K562 (cell line): ENCODE measurements at regions not wholly inside any gene's neighbourhood (a gene's known extent, or its start where the extent isn't known, plus 50 kb on each side); places are given as distances from the start of the nearest gene placed in this dataset.

ENCODE experiments used
- ATAC-seq: fragments of 200-7000 bp; cut with Tn5 transposase; 3 replicates; pipeline ENCODE4 v1.9.1; 2020; ENCODE audit warnings: moderate library complexity
- BruUV-seq: library from RNA; stranded (reverse); fragments of 400-500 nt; replicated peaks from 2 replicates; lab custom pipeline; 2021; lab: Mats Ljungman, UMichigan
- CTCF ChIA-PET: fragments of 300-600 bp; formaldehyde crosslinking; extraction: SDS; loops from one replicate; lab custom pipeline; 2021; ENCODE audit warnings: low intra/inter-chr PET ratio; lab: Yijun Ruan, JAX
- POLR2A ChIA-PET: fragments of 300-600, 350-650 bp; sonication (Branson Sonifier 250); formaldehyde crosslinking; extraction: SDS; loops from one replicate; lab custom pipeline; 2021; ENCODE audit warnings: antibody characterized with exemption, inconsistent platforms; lab: Yijun Ruan, JAX
- DNase-seq, 4 experiments: peaks; one replicate each; pipeline versions ENCODE4 v3.0.0 to v3.0.0-alpha.2; 2011 to 2018; ENCODE audit warnings: low spot score in 3 of 4, mixed read lengths in 3 of 4; ENCODE audit errors: extremely low read depth in 1 of 4
- FAIRE-seq: peaks from 2 replicates; lab custom pipeline; 2011; peaks lifted over from hg19 to GRCh38; lab: Jason Lieb, UNC
- H2AFZ ChIP-seq: 2 replicates; pipeline ENCODE4 v1.6.0; 2011; ENCODE audit warnings: low read depth, low read length, control low read depth, inconsistent platforms
- H3K27ac ChIP-seq: fragments of 200-600 bp; 3 replicates; pipeline ENCODE4 v1.8.0; 2011; ENCODE audit warnings: low read depth, mild to moderate bottlenecking, control low read depth, inconsistent platforms, low read length, moderate library complexity, mixed read lengths; ENCODE audit errors: extremely low read depth
- H3K27me3 ChIP-seq, 2 experiments: fragments of 300-600 bp in 1 of 2; 2 replicates in 1 of 2; 3 replicates in 1 of 2; pipeline versions ENCODE4 v1.6.0 to v1.8.0; 2011; ENCODE audit warnings: inconsistent platforms in 2 of 2, low read length in 2 of 2, mild to moderate bottlenecking in 1 of 2, mixed read lengths in 1 of 2, moderate library complexity in 1 of 2; ENCODE audit not compliant: control insufficient read depth in 2 of 2, insufficient read depth in 2 of 2
- H3K36me3 ChIP-seq: fragments of 300-600 bp; 3 replicates; pipeline ENCODE4 v1.8.0; 2011; ENCODE audit warnings: mild to moderate bottlenecking, low read length, inconsistent platforms; ENCODE audit not compliant: control insufficient read depth, insufficient read depth
- H3K4me1 ChIP-seq, 2 experiments: fragments of 200-600 bp in 1 of 2; replicated peaks in 1 of 2; 2 replicates in 1 of 2; 3 replicates in 1 of 2; pipeline versions ENCODE4 v1.5.1 to v1.8.0; 2011; ENCODE audit warnings: inconsistent platforms in 2 of 2, low read length in 2 of 2, mild to moderate bottlenecking in 1 of 2, mixed read lengths in 1 of 2, moderate library complexity in 1 of 2; ENCODE audit not compliant: control insufficient read depth in 2 of 2, insufficient read depth in 2 of 2
- H3K4me2 ChIP-seq: 2 replicates; pipeline ENCODE4 v1.6.1; 2011; ENCODE audit warnings: low read length, control low read depth, inconsistent platforms, mixed read lengths; ENCODE audit not compliant: insufficient read depth
- H3K4me3 ChIP-seq: fragments of 200-600 bp; sonication (generic), shearing (Covaris generic); 2 replicates; pipeline ENCODE4 v1.5.1; 2016; ENCODE audit warnings: control low read depth, inconsistent platforms
- H3K79me2 ChIP-seq: fragments of 200-600 bp; 3 replicates; pipeline ENCODE4 v1.8.0; 2011; ENCODE audit warnings: low read length, inconsistent platforms; ENCODE audit not compliant: control insufficient read depth, insufficient read depth
- H3K9ac ChIP-seq, 2 experiments: 2 replicates each; pipeline versions ENCODE4 v1.6.0 to v1.6.1; 2011; ENCODE audit warnings: low read depth in 2 of 2, low read length in 2 of 2, control low read depth in 1 of 2, inconsistent platforms in 1 of 2, mild to moderate bottlenecking in 1 of 2, mixed read lengths in 1 of 2; ENCODE audit not compliant: insufficient read depth in 1 of 2
- H3K9me1 ChIP-seq: one replicate; pipeline ENCODE4 v1.6.0; 2011; ENCODE audit warnings: inconsistent platforms, mild to moderate bottlenecking, low read length, moderate library complexity; ENCODE audit not compliant: control insufficient read depth, insufficient read depth
- H3K9me3 ChIP-seq: replicated peaks from 2 replicates; pipeline ENCODE4 v1.5.1; 2011; ENCODE audit warnings: low read depth, low read length, inconsistent platforms; ENCODE audit not compliant: control insufficient read depth, insufficient read depth
- H4K20me1 ChIP-seq: replicated peaks from 2 replicates; pipeline ENCODE4 v1.6.1; 2011; ENCODE audit warnings: low read length, inconsistent platforms, mixed read lengths; ENCODE audit not compliant: control insufficient read depth, insufficient read depth
- EP300 ChIP-seq: IDR thresholded peaks from 2 replicates; pipeline ENCODE4 v1.6.1; 2012; ENCODE audit warnings: low read length, improper control_type of control experiment
- ETS2 ChIP-seq: IDR thresholded peaks from 2 replicates; pipeline ENCODE4 v1.6.1; 2016; ENCODE audit warnings: borderline replicate concordance, missing genetic modification characterization, mild to moderate bottlenecking, moderate library complexity, missing compliant biosample characterization; ENCODE audit not compliant: poor library complexity, severe bottlenecking
- FOXO4 ChIP-seq: fragments of 450-650 bp; formaldehyde crosslinking; IDR thresholded peaks from 2 replicates; pipeline ENCODE4 v1.4.0; 2020; ENCODE audit warnings: mild to moderate bottlenecking, moderate library complexity
- HNRNPL ChIP-seq: fragments of 200-400 bp; formaldehyde crosslinking; IDR thresholded peaks from 2 replicates; pipeline ENCODE4 v1.6.1; 2017; ENCODE audit warnings: low read depth, mild to moderate bottlenecking, low read length
- MAFK ChIP-seq: IDR thresholded peaks from 2 replicates; pipeline ENCODE4 v1.6.1; 2011; ENCODE audit warnings: low read length, improper control_type of control experiment
- NCOA4 ChIP-seq: fragments of 450-650 bp; IDR thresholded peaks from 2 replicates; pipeline ENCODE4 v1.6.1; 2018; ENCODE audit warnings: mild to moderate bottlenecking; ENCODE audit not compliant: partially characterized antibody
- NKRF ChIP-seq: fragments of 450-650 bp; IDR thresholded peaks from 2 replicates; pipeline ENCODE4 v1.6.1; 2016; ENCODE audit warnings: borderline replicate concordance
- OTX1 ChIP-seq: fragments of 450-650 bp; formaldehyde crosslinking; IDR thresholded peaks from 2 replicates; pipeline ENCODE4 v1.4.0; 2022; ENCODE audit warnings: mild to moderate bottlenecking
- RBBP5 ChIP-seq: fragments of 200-600 bp; sonication (generic); IDR thresholded peaks from 2 replicates; pipeline ENCODE4 v1.6.1; 2012; ENCODE audit warnings: borderline replicate concordance, mild to moderate bottlenecking, low read length, control low read depth, inconsistent platforms; ENCODE audit not compliant: insufficient read depth, poor library complexity, severe bottlenecking
- SAFB2 ChIP-seq: fragments of 200-400 bp; formaldehyde crosslinking; IDR thresholded peaks from 2 replicates; pipeline ENCODE4 v1.6.1; 2018; ENCODE audit warnings: borderline replicate concordance, low read length, low read depth, moderate library complexity; ENCODE audit not compliant: severe bottlenecking
- SRSF3 ChIP-seq: fragments of 200-400 bp; formaldehyde crosslinking; IDR thresholded peaks from 2 replicates; pipeline ENCODE4 v1.6.1; 2016; ENCODE audit warnings: mild to moderate bottlenecking, low read length, moderate library complexity; ENCODE audit not compliant: insufficient read depth
- WGBS: fragments of 100-300 bp; shearing (Covaris generic); methylation state at CpG from one replicate; pipeline ENCODE4 v1.1.6; 2016; ENCODE audit warnings: low coverage, mixed read lengths; ENCODE audit not compliant: insufficient coverage; ENCODE audit errors: missing lambda C conversion rate; 5-methylcytosine and 5-hydroxymethylcytosine counted together
- in situ Hi-C: fragments of 300-500 bp; cut with MboI; formaldehyde crosslinking; loops from 4 replicates; pipeline ENCODE4 v1.15.0; 2018; ENCODE audit warnings: inconsistent platforms, mixed read lengths
- intact Hi-C: fragments of 100-400 bp; cut with micrococcal nuclease; formaldehyde crosslinking; loops from 2 replicates; pipeline ENCODE4 v1.14.2; 2022
- TF ChIP-seq, protein P1 (sequence below): fragments of 450-650 bp; formaldehyde crosslinking; IDR thresholded peaks from 2 replicates; pipeline ENCODE4 v1.4.0; 2020; ENCODE audit warnings: mild to moderate bottlenecking, moderate library complexity

DNA sequence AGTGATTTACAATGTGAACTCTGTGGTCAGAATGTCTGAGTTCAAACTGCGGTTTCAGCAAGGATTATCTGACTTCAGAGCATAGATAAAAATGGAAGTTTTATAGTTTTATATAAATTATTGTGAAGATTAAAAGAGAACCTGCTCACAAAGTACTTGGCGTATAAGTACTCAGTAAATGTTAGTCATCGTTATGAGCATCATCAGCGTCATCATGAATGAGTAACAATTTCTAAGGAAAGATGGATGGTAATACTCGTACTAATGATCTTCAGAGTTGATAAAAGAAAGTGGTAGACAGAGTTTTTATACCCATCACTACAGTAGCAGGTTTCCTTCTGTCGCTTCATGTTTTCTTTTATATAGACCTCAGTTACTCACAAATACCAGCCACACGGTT lies 341.8 kb downstream of the RAP2B start:
- Histone ChIP-seq H3K9me1 (no peaks in the 10 kb centered on the region), H3K4me3 (no peak overlapping the region), H4K20me1 (no peaks in the 10 kb centered on the region), H3K27me3 (no peaks in the 10 kb centered on the region), H3K9me3 (no peaks in the 10 kb centered on the region), H3K4me2 (no peak overlapping the region), H3K79me2 (no peaks in the 10 kb centered on the region), H3K27ac (no peak overlapping the region), H3K4me1 (no peaks in the 10 kb centered on the region; a peak in 1 of 5 replicates), H2AFZ (no peak overlapping the region), H3K36me3 (no peaks in the 10 kb centered on the region), H3K9ac (no peak overlapping the region)
- WGBS, result 24% methylated on average over 7 of the region's 7 CpGs
- CTCF ChIA-PET, result no interaction called here
- no TSS peak for BruUV-seq
- DNase-seq (no peak), ATAC-seq (no peak), FAIRE-seq (no peak)
- intact Hi-C loops (no loop called here), in situ Hi-C loops (no loop called here)
- POLR2A ChIA-PET, result no interaction called here
- TF ChIP-seq HNRNPL, result no peak
- no peak for TF ChIP-seq MAFK
- no peak for TF ChIP-seq RBBP5
- no peak for TF ChIP-seq FOXO4 (CRISPR knock-in tag)
- TF ChIP-seq OTX1 (CRISPR knock-in tag), result no peak
- TF ChIP-seq, protein P1, sequence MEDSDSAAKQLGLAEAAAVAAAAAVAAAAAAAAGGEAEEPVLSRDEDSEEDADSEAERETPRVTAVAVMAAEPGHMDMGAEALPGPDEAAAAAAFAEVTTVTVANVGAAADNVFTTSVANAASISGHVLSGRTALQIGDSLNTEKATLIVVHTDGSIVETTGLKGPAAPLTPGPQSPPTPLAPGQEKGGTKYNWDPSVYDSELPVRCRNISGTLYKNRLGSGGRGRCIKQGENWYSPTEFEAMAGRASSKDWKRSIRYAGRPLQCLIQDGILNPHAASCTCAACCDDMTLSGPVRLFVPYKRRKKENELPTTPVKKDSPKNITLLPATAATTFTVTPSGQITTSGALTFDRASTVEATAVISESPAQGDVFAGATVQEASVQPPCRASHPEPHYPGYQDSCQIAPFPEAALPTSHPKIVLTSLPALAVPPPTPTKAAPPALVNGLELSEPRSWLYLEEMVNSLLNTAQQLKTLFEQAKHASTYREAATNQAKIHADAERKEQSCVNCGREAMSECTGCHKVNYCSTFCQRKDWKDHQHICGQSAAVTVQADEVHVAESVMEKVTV (CRISPR knock-in tag), result no peak
- TF ChIP-seq SRSF3, result no peak
- no peak for TF ChIP-seq EP300
- no peak for TF ChIP-seq SAFB2
- TF ChIP-seq NKRF, result no peak
- TF ChIP-seq ETS2 (tag), result no peak
- TF ChIP-seq NCOA4, result no peak
